WTC11 (cell line): ENCODE measurements at regions not wholly inside any gene's neighbourhood (a gene's known extent, or its start where the extent isn't known, plus 50 kb on each side); places are given as distances from the start of the nearest gene placed in this dataset.
A peak's percentile ranks its signal among the peaks of the same experiment; 100 is the strongest.

Experiments
- ATAC-seq: fragments of 200-7000 bp; cut with Tn5 transposase; 2 replicates; pipeline ENCODE4 v1.10.0; 2021; ENCODE audit warnings: mild to moderate bottlenecking, moderate library complexity
- CTCF ChIA-PET: fragments of 300-600 bp; sonication (Branson Sonifier 250); formaldehyde crosslinking; loops from one replicate; lab custom pipeline; 2021; ENCODE audit warnings: antibody characterized with exemption; lab: Charles Lee
- POLR2A ChIA-PET: fragments of 350-600 bp; sonication (Branson Sonifier 250); formaldehyde crosslinking; loops from one replicate; lab custom pipeline; 2021; ENCODE audit warnings: antibody characterized with exemption; lab: Charles Lee
- DNase-seq: peaks from one replicate; pipeline ENCODE4 v3.0.0; 2021; ENCODE audit warnings: low spot score
- H3K27ac Mint-ChIP-seq: 2 replicates; pipeline ENCODE4 v1.8.0; 2021; ENCODE audit warnings: mixed read lengths
- H3K27me3 Mint-ChIP-seq: 2 replicates; pipeline ENCODE4 v1.8.0; 2021; ENCODE audit warnings: low read depth, mild to moderate bottlenecking, moderate library complexity, mixed read lengths
- H3K36me3 Mint-ChIP-seq: 2 replicates; pipeline ENCODE4 v1.8.0; 2021; ENCODE audit warnings: mixed read lengths
- H3K4me1 Mint-ChIP-seq: 2 replicates; pipeline ENCODE4 v1.8.0; 2022; ENCODE audit warnings: mixed read lengths
- H3K4me3 Mint-ChIP-seq: 2 replicates; pipeline ENCODE4 v1.8.0; 2021; ENCODE audit warnings: mild to moderate bottlenecking, moderate library complexity, mixed read lengths
- H3K9me3 Mint-ChIP-seq: 2 replicates; pipeline ENCODE4 v1.8.0; 2021; ENCODE audit warnings: mixed read lengths
- E2F4 ChIP-seq: sonication (generic); formaldehyde crosslinking; IDR thresholded peaks from 2 replicates; pipeline ENCODE4 v1.8.1; 2022; ENCODE audit warnings: low read depth, mild to moderate bottlenecking, moderate library complexity, missing genetic modification reagents, borderline replicate concordance
- EMX1 ChIP-seq: fragments of 250-450 bp; sonication (Bioruptor Pico); IDR thresholded peaks from 2 replicates; pipeline ENCODE4 v1.8.0; 2021; ENCODE audit warnings: mild to moderate bottlenecking
- ESRRA ChIP-seq: sonication (generic); formaldehyde crosslinking; IDR thresholded peaks from 2 replicates; pipeline ENCODE4 v1.8.1; 2022; ENCODE audit warnings: mild to moderate bottlenecking, missing genetic modification reagents, borderline replicate concordance
- FOXP1 ChIP-seq: sonication (generic); formaldehyde crosslinking; IDR thresholded peaks from 2 replicates; pipeline ENCODE4 v1.8.0; 2022; ENCODE audit warnings: missing genetic modification reagents, mild to moderate bottlenecking, moderate library complexity, borderline replicate concordance
- GTF2I ChIP-seq: fragments of 250-450 bp; sonication (Bioruptor Pico); conservative IDR thresholded peaks from 2 replicates; pipeline ENCODE4 v1.4.0; 2021; ENCODE audit warnings: mild to moderate bottlenecking
- JAZF1 ChIP-seq: fragments of 250-450 bp; sonication (Bioruptor Pico); IDR thresholded peaks from 2 replicates; pipeline ENCODE4 v1.9.0; 2021; ENCODE audit warnings: moderate library complexity, mild to moderate bottlenecking, inconsistent platforms
- KAT7 ChIP-seq: sonication (generic); formaldehyde crosslinking; IDR thresholded peaks from 2 replicates; pipeline ENCODE4 v1.8.1; 2023; ENCODE audit warnings: missing genetic modification reagents, mild to moderate bottlenecking, borderline replicate concordance
- OVOL2 ChIP-seq: fragments of 250-450 bp; sonication (Bioruptor Pico); IDR thresholded peaks from 2 replicates; pipeline ENCODE4 v1.9.0; 2021; ENCODE audit warnings: mild to moderate bottlenecking, borderline replicate concordance
- PRDM15 ChIP-seq: sonication (generic); formaldehyde crosslinking; IDR thresholded peaks from 2 replicates; pipeline ENCODE4 v1.8.0; 2022; ENCODE audit warnings: missing genetic modification reagents
- USF1 ChIP-seq: sonication (generic); formaldehyde crosslinking; IDR thresholded peaks from 2 replicates; pipeline ENCODE4 v1.8.0; 2022; ENCODE audit warnings: mild to moderate bottlenecking, missing genetic modification reagents
- ZBTB21 ChIP-seq: sonication (generic); formaldehyde crosslinking; IDR thresholded peaks from 2 replicates; pipeline ENCODE4 v1.8.1; 2023; ENCODE audit warnings: mild to moderate bottlenecking, missing genetic modification reagents, borderline replicate concordance
- ZBTB43 ChIP-seq: sonication (generic); formaldehyde crosslinking; IDR thresholded peaks from 2 replicates; pipeline ENCODE4 v1.8.1; 2023; ENCODE audit warnings: mild to moderate bottlenecking, missing genetic modification reagents
- ZNF263 ChIP-seq: sonication (generic); formaldehyde crosslinking; IDR thresholded peaks from 2 replicates; pipeline ENCODE4 v1.8.1; 2022; ENCODE audit warnings: low read depth, mild to moderate bottlenecking, moderate library complexity, missing genetic modification reagents
- ZNF281 ChIP-seq: sonication (generic); formaldehyde crosslinking; IDR thresholded peaks from 2 replicates; pipeline ENCODE4 v1.8.0; 2023; ENCODE audit warnings: mild to moderate bottlenecking, missing genetic modification reagents
- ZNF423 ChIP-seq: fragments of 250-450 bp; sonication (Bioruptor Pico); IDR thresholded peaks from 2 replicates; pipeline ENCODE4 v2.1.2; 2022; ENCODE audit warnings: mild to moderate bottlenecking, moderate library complexity
- ZNF671 ChIP-seq: fragments of 250-450 bp; sonication (Bioruptor Pico); IDR thresholded peaks from 2 replicates; pipeline ENCODE4 v1.8.0; 2021; ENCODE audit warnings: mild to moderate bottlenecking

- peaks cover 22% of the 10 kb centered on the region for H3K4me1 Mint-ChIP-seq
- H3K4me3 Mint-ChIP-seq, result no peak overlapping the region
- no peaks in the 10 kb centered on the region for H3K27me3 Mint-ChIP-seq
- TF ChIP-seq EMX1 (CRISPR knock-in tag) (no peak), USF1 (CRISPR knock-in tag) (no peak), JAZF1 (CRISPR knock-in tag) (no peak), E2F4 (CRISPR knock-in tag) (no peak), ESRRA (no peak), FOXP1 (CRISPR knock-in tag) (no peak), ZBTB43 (no peak), ZNF263 (CRISPR knock-in tag) (no peak), PRDM15 (no peak), ZNF671 (CRISPR knock-in tag) (no peak), ZNF281 (CRISPR knock-in tag) (no peak)
- TF ChIP-seq, all 79 proteins: peak for 0
- ATAC-seq, result no peak
- Mint-ChIP-seq H3K27ac (no peak overlapping the region), H3K9me3 (peaks cover 16% of the 10 kb centered on the region), H3K36me3 (peaks cover 12% of the 10 kb centered on the region)
- CTCF ChIA-PET, result no interaction called here
- DNase-seq, result no peak
- POLR2A ChIA-PET, result no interaction called here
Measured at GRCh38 chr5:136667789-136668188, 302.4 kb upstream of the TRPC7 start.

- DNase-seq (no peak), ATAC-seq (peak; percentile 90)
- Mint-ChIP-seq H3K4me1 (peaks cover 22% of the 10 kb centered on the region), H3K4me3 (no peak overlapping the region), H3K27ac (peak overlapping the region; percentile 54), H3K9me3 (peaks cover 15% of the 10 kb centered on the region), H3K27me3 (no peaks in the 10 kb centered on the region), H3K36me3 (peaks cover 12% of the 10 kb centered on the region)
- POLR2A ChIA-PET, result no interaction called here
- CTCF ChIA-PET, result interaction anchor here (1.1 kb wide), 1 partner anchor 19 kb away, joined by 10 read pairs; no protein-coding TSS in a partner anchor
- TF ChIP-seq GTF2I (CRISPR knock-in tag) (no peak), ZNF263 (CRISPR knock-in tag) (no peak), ZNF423 (peak; percentile 18; the same call in 1 of the 2 replicates), EMX1 (CRISPR knock-in tag) (no peak), KAT7 (CRISPR knock-in tag) (no peak), ZBTB21 (CRISPR knock-in tag) (no peak), OVOL2 (no peak), ZBTB43 (no peak)
Measured at GRCh38 chr5:136666970-136667620, 301.8 kb upstream of the TRPC7 start.
